Hypothalamus (tissue), 51 donors: ENCODE measurements at regions not wholly inside any gene's neighbourhood (a gene's known extent, or its start where the extent isn't known, plus 50 kb on each side); places are given as distances from the start of the nearest gene placed in this dataset.

Experiments
- DNase-seq, 51 donors: peaks; one replicate each; lab custom pipeline; 2025; lab: John Stamatoyannopoulos, UW

DNA sequence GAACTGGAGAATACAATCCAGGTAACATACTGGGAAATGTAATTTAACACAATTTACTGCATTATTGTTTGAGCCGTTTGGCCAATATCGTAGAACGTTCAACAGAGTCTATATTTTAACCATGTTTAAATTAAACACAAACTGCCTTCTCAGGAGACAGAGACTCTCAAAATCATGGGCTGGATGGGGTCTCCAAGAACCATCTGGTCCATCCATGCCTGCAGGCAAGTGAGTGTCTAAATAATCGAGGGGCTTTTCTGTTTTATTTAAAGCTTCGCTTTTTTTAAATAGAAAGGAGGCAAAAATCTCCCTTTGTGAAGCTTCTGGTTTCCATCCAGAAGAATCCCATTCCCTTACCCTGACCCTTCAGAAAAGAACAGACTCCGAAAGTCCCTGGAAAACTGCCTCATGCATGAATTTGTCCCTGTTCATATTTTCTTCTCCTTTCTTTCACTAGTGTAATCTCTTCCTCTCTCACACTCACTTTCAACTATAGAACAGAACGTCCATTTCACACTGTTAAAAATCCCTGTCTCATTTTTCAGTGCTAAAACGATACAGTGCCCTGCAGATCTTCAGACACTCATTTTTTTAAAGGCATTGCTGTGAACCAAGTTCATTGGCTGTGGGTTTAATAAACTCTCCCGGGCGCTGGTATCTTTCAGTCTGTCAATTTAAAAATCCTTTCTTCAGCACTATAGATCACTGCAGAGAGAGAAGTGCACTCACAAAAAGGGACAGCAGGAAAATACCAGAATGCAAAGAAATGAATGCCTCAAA lies 111.4 kb upstream of the TOM1L1 start:
- DNase-seq, result no peak

- no peak for DNase-seq
These were observed 107.4 kb upstream of the TOM1L1 start for GRCh38 chr17:54793271-54793670.

DNA sequence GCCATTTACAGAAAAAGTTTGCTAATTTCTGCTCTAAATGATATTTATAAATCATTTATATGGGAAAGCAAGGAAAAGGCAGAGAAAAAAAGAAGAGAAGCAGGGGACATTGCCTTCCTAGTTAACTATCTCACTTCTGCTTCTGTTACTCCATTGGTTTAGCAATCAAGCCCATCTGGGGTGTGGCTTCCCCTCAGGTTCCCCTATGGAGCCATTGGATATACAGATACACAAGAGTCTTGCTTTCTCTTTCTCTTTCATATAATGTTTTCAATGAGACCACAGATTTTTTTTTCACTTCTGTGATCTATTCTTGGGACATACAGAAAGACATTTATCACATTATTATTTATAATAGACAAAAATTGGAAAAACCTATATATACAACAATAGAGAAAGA lies 105.6 kb upstream of the TOM1L1 start:
- no peak for DNase-seq

GRCh38 chr17:54807331-54807730 lies 93.3 kb upstream of the TOM1L1 start:
- DNase-seq, result no peak

DNA sequence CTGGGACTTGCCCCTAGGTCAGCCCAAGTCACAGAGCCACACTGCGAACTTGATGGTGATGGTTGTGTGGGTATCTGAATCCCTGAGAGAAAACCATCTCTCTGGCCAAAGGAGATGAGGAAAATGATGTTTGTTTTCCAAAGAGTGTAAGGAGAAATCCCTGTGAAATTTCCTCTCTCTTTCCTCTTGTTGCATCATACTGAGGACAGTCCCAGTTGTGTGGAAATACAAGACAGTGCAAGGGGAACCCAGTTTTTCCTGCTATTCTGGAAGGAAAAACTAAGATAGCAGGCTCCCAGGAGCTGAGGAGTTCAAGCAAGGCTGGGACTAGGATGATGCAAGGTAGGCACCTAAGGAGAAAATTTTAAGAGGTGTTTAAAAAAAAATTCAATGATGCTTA lies 86.8 kb upstream of the TOM1L1 start:
- no peak for DNase-seq

GRCh38 chr17:54814371-54814770 lies 86.3 kb upstream of the TOM1L1 start:
- DNase-seq, result no peak

DNA sequence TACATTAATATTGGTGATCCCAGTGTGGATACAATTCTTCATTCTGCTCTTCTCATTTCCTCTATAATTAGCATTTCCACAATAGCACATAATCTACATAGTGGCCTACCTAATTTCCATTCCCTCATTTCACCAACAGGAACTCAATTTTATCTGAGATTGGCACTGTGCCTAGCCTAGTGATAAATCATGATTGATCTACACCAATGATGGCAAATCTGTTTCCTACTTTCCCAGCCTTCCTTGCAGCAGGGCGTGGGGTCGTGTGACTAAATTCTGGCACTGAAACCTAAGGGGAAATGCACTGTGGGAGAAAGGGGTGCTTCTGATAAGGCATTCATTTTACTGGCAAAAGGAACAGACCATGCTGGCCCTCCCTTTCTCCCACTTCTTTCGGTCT lies 66.6 kb upstream of the TOM1L1 start:
- no peak for DNase-seq

DNA sequence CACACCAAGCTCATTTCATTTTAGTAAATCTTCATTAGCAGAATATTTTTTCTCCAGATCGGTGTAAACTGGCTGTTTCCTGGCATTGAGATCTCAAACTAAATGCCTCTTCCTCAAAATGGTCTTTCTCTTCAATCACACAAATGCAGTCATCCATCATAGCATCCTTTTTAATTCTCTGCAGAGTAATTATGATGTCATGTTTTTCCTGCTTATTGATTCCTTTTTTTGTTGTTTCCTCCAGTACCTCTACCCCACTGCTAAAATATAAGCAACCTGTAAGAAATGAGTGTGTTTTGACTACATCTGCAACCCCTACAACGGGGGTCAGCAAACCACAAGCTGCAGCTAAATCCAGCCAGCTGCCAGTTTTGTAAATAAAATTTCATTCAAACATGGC lies 65.6 kb upstream of the TOM1L1 start:
- no peak for DNase-seq

- DNase-seq, result no peak
These were observed 63.8 kb upstream of the TOM1L1 start for GRCh38 chr17:54836723-54837462.

- DNase-seq, result no peak
These were observed 61.8 kb upstream of the TOM1L1 start for GRCh38 chr17:54838651-54839421.

DNA sequence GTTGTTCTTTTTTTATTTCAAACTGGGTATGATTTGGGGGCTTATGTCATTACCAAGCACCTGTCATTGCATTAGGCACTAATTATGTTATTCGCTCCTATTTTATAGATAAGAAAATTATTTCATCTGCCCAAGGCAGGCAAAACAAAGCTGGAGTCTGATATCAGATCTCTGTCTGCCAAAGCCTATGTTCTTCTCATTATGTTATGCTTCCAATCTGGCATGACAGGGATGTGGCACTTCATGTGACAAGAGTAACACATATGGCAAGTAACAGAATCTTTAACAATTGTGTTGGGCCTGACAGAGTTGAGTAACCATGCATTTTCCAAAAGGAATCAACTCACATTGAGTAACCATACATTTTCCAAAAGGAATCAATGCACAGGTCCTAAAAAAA lies 61.2 kb upstream of the TOM1L1 start:
- DNase-seq, result no peak

DNA sequence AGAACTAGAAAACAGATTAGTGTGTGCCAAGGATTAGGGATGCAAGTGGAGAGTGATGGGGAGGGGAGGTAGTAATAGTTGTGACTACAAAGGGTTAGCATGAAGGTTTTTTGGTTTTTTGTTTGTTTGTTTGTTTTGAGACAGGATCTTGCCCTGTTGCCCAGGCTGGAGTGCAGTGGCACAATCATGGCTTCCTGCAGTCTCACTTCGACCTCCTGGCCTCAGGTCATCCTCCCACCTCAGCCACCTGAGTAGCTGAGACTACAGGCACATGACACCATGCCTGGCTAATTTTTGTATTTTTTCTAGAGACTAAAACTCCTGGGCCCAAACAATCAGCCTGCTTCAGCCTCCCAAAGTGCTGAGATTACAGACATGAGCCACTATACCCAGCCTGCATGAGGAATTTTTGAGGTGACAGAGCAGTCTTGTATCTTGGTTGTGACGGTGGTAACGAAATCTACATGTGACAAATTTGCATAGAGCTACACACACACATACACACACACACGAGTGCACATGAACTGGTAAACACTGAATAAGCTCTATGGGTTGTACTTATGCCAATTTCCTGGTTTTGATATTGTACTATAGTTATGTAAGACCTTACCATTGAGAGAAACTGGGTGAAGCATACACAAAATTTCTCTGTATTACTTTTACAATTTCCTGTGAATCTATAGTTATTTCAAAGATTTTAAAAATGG lies 59.6 kb upstream of the TOM1L1 start:
- no peak for DNase-seq

DNA sequence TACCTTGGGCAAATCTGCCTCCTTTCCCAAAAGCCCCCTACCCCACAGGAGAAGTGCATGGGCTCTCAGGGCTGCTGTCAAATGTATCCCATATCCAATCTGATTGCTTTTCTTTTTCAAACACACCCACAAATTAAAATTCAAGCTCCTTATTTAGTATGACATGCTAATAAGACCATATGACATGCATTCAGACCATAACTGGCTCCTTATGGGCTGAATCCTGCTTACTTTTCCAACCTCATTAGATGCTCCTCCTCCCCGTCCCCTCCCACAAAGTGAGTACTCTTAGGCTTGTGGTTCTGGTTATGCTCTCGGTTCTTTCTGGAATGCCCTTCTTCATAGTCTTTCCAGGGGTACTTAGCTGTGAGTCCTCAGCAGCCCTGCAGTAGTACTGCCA lies 59.0 kb upstream of the TOM1L1 start:
- no peak for DNase-seq

DNA sequence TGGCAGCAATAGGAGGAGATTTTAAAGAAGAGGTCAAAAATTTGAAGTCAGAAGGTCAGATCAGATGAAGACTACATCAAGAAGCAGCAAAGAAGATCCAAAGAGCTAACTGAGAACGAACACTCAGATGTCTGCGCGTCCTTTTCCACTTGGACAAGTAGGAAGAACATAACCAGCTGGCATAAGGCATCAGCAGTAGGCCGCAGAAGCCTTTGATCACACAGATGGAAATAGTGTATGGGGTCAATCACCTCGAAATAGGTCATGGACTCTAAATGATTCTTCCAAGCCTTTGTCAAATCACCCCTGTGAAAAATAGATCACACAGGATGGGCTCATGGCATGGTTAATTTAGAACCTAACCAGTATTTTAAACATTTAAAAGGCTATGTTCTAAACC lies 56.4 kb upstream of the TOM1L1 start:
- DNase-seq, result no peak

DNA sequence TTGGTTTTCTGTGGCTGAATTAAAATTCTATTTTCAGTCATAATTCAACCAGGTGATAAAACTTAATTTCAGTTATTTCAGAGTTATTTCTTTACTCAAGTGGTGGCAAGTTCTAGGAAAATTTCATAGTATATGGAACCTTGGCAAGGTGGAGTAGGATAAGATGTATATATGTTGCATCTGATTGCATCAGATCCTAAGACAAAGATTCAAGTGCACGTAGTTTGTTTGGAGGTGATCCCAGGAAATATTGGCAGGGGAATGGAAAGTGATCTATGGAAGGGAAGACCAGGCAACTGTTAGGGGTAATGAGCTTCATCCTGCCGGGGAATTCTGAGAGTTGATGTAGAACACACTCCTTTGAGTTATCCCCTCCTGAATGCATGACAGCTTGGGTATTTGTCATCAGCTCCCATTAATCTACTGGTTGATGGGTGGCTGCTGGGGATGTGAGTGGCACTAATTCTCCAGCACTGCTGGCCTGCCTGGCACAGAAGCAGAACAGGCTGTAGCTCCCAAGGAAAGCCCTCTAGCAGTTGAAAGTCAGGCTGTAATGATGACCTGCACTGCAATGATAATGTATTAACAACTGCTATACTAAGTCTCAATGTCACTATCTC lies 52.2 kb upstream of the TOM1L1 start:
- no peak for DNase-seq

DNA sequence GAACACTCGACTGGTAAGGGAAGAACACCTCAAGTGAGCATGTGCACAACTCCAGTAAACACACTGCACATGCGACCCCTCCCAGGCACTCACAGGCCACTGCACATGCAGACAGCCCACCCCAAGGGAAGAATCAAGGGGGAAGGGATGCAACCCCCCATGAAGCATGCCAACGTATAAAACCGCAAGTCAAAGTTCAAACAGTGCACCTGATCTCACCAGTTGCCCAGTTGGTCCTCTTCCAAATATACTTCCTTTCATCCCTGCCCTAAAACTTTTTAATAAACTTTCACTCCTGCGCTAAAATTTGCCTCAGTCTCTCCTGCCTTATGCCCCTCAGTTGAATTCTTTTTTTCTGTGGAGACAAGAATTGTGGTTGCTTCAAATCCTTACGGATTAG lies 51.0 kb upstream of the TOM1L1 start:
- DNase-seq, result no peak
